ENCODE measurements at regions not wholly inside any gene's neighbourhood (a gene's known extent, or its start where the extent isn't known, plus 50 kb on each side); places are given as distances from the start of the nearest gene placed in this dataset.

GRCh38 chr14:86083616-86084015 lies 553.7 kb downstream of the FLRT2 start:
- TF ChIP-seq CTCF (IDR thresholded peaks at IDR 0.05; ENCODE audit: borderline replicate concordance, extremely low read depth, low read length, poor library complexity, severe bottlenecking) = no peak
- no peak for TF ChIP-seq EZH2 (IDR thresholded peaks at IDR 0.05; ENCODE audit: borderline replicate concordance, low read depth, low read length, severe bottlenecking)
